OCI-LY3 (cell line): ENCODE measurements at regions not wholly inside any gene's neighbourhood (a gene's known extent, or its start where the extent isn't known, plus 50 kb on each side); places are given as distances from the start of the nearest gene placed in this dataset.

Source experiments
- CTCF ChIP-seq: fragments of 200-600, 300-600 bp; sonication (generic); IDR thresholded peaks from 2 replicates; pipeline ENCODE4 v1.5.1; 2014; ENCODE audit warnings: antibody characterized with exemption, low read length, low read depth
- EZH2phosphoT487 ChIP-seq: fragments of 200-600 bp; shearing (Covaris generic); IDR thresholded peaks from 2 replicates; pipeline ENCODE4 v1.6.1; 2018; ENCODE audit warnings: antibody characterized with exemption, mixed run types, low read depth

- TF ChIP-seq CTCF (no peak), EZH2phosphoT487 (no peak)
Observed at GRCh38 chr14:40760704-40761103, 846.0 kb upstream of the LRFN5 start.
